Endothelial cell (in vitro differentiated cells): ENCODE measurements at regions not wholly inside any gene's neighbourhood (a gene's known extent, or its start where the extent isn't known, plus 50 kb on each side); places are given as distances from the start of the nearest gene placed in this dataset.

Experiments
- DNase-seq: peaks from one replicate; pipeline ENCODE4 v3.0.0; 2021; ENCODE audit warnings: low spot score
- H3K27ac Mint-ChIP-seq: one replicate; pipeline ENCODE4 v1.8.0; 2021; ENCODE audit warnings: mixed read lengths, inconsistent platforms; ENCODE audit not compliant: unreplicated experiment
- H3K27me3 Mint-ChIP-seq: one replicate; pipeline ENCODE4 v1.8.0; 2021; ENCODE audit warnings: mild to moderate bottlenecking, moderate library complexity, mixed read lengths, inconsistent platforms; ENCODE audit not compliant: unreplicated experiment
- H3K36me3 Mint-ChIP-seq: one replicate; pipeline ENCODE4 v1.8.0; 2021; ENCODE audit warnings: mild to moderate bottlenecking, low read depth, mixed read lengths, inconsistent platforms; ENCODE audit not compliant: unreplicated experiment
- H3K4me1 Mint-ChIP-seq: one replicate; pipeline ENCODE4 v1.8.0; 2021; ENCODE audit warnings: mild to moderate bottlenecking, mixed read lengths, inconsistent platforms; ENCODE audit not compliant: unreplicated experiment
- H3K4me3 Mint-ChIP-seq: one replicate; pipeline ENCODE4 v1.8.0; 2021; ENCODE audit warnings: mild to moderate bottlenecking, mixed read lengths, inconsistent platforms; ENCODE audit not compliant: unreplicated experiment
- H3K9me3 Mint-ChIP-seq: one replicate; pipeline ENCODE4 v1.8.0; 2021; ENCODE audit warnings: mixed read lengths, inconsistent platforms; ENCODE audit not compliant: unreplicated experiment
- TF ChIP-seq, protein P1 (sequence below): fragments of 200-600 bp; sonication (generic); IDR thresholded peaks from one replicate; pipeline ENCODE4 v1.5.0; 2021; ENCODE audit warnings: antibody characterized with exemption; ENCODE audit not compliant: unreplicated experiment

DNA sequence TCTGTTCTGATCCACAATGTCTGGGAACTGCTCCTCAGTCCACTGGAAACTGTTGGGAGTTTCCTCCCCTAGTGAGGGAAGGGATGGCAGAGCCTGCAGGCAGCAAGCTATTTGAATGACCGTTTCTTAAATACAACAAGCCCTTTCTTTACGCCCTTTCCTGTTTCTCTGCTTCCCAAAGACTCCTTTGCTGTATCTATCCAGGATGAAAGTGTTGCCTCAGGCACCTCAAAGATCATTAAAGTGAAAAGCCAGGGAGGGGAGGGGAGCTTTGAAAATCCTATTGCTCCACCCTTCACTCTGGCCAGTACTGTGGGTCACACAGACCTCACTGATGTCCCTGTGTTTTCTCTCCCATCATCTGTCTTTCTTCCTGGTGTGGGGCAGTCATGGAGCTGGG is 213.1 kb downstream of the RNF144B start:
- no peaks in the 10 kb centered on the region for H3K9me3 Mint-ChIP-seq
- peaks cover 7% of the 10 kb centered on the region for H3K4me1 Mint-ChIP-seq
- H3K27me3 Mint-ChIP-seq = no peaks in the 10 kb centered on the region
- DNase-seq = no peak
- no peak overlapping the region for H3K27ac Mint-ChIP-seq
- H3K4me3 Mint-ChIP-seq = no peak overlapping the region
- TF ChIP-seq, protein P1, sequence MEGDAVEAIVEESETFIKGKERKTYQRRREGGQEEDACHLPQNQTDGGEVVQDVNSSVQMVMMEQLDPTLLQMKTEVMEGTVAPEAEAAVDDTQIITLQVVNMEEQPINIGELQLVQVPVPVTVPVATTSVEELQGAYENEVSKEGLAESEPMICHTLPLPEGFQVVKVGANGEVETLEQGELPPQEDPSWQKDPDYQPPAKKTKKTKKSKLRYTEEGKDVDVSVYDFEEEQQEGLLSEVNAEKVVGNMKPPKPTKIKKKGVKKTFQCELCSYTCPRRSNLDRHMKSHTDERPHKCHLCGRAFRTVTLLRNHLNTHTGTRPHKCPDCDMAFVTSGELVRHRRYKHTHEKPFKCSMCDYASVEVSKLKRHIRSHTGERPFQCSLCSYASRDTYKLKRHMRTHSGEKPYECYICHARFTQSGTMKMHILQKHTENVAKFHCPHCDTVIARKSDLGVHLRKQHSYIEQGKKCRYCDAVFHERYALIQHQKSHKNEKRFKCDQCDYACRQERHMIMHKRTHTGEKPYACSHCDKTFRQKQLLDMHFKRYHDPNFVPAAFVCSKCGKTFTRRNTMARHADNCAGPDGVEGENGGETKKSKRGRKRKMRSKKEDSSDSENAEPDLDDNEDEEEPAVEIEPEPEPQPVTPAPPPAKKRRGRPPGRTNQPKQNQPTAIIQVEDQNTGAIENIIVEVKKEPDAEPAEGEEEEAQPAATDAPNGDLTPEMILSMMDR = no peak
- no peaks in the 10 kb centered on the region for H3K36me3 Mint-ChIP-seq

DNA sequence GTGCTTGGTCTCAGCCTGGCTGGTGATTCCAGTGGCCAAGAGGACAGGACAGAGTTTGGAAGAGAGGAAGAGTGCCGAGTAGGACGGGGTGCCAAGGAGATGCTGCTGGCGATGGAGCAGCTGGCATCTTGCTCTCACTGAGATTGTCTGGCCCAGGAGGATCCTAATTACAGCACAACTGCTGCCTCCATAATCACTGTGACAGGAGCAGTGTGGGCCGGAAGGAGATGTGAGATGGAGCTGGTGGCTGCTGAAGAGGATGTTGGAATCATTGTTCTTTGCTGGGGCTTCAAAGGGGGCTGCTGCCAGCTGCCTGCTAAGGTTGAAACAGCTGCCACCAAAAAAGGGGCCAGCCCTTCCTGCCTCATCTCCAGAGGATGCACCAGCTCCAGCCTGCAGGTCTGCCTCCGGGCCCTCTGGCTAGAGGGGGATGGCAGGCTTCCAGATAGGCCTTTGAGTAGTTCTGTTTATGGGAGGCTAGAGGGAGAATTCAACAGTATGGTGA is 214.4 kb downstream of the RNF144B start:
- no peak for DNase-seq
- Mint-ChIP-seq H3K27me3 (no peaks in the 10 kb centered on the region), H3K27ac (no peak overlapping the region), H3K4me3 (no peak overlapping the region), H3K36me3 (no peaks in the 10 kb centered on the region), H3K4me1 (peaks cover 7% of the 10 kb centered on the region), H3K9me3 (no peaks in the 10 kb centered on the region)
- TF ChIP-seq, protein P1 = no peak

DNA sequence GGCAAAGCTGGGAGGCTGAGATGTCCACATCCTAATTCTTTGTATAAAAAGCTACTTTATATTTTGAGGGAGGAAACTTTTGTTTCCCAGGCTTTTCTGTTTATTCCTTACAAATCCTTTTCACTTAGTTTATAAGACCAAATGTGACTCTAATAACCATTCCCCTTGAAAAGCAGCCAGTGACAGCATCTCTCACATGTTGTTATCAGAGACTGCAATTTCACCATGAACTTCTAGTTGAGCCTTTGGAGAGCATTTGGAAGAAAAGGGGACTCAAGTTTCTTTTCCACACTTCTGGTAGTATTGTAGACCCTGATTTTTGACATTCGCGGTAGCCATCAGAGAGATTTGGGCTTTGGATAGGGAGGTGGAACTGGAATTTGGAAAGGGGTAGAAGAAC is 215.8 kb downstream of the RNF144B start:
- Mint-ChIP-seq H3K27ac (no peak overlapping the region), H3K27me3 (no peaks in the 10 kb centered on the region), H3K4me3 (no peak overlapping the region), H3K4me1 (peaks cover 7% of the 10 kb centered on the region), H3K36me3 (no peaks in the 10 kb centered on the region), H3K9me3 (no peaks in the 10 kb centered on the region)
- TF ChIP-seq, protein P1 = no peak
- no peak for DNase-seq

- peaks cover 7% of the 10 kb centered on the region for H3K4me1 Mint-ChIP-seq
- TF ChIP-seq, protein P1 = no peak
- DNase-seq = no peak
- no peak overlapping the region for H3K4me3 Mint-ChIP-seq
- no peak overlapping the region for H3K27ac Mint-ChIP-seq
- no peaks in the 10 kb centered on the region for H3K27me3 Mint-ChIP-seq
- H3K36me3 Mint-ChIP-seq = no peaks in the 10 kb centered on the region
- H3K9me3 Mint-ChIP-seq = no peaks in the 10 kb centered on the region
Observed at GRCh38 chr6:18603361-18603760, 216.2 kb downstream of the RNF144B start.

- H3K4me3 Mint-ChIP-seq = no peak overlapping the region
- TF ChIP-seq, protein P1 = no peak
- no peak overlapping the region for H3K27ac Mint-ChIP-seq
- H3K9me3 Mint-ChIP-seq = no peaks in the 10 kb centered on the region
- peaks cover 2% of the 10 kb centered on the region for H3K4me1 Mint-ChIP-seq
- no peaks in the 10 kb centered on the region for H3K27me3 Mint-ChIP-seq
- no peaks in the 10 kb centered on the region for H3K36me3 Mint-ChIP-seq
- no peak for DNase-seq
Observed at GRCh38 chr6:18605841-18606240, 218.7 kb downstream of the RNF144B start.
